Bronchial epithelial cell (primary cell): ENCODE measurements at regions not wholly inside any gene's neighbourhood (a gene's known extent, or its start where the extent isn't known, plus 50 kb on each side); places are given as distances from the start of the nearest gene placed in this dataset.
"Not testable (repeated sequence)": the region's sequence is repeated elsewhere in the genome, so short reads cannot be mapped to it uniquely, and the experiment has no call there.

ENCODE experiments used
- DNase-seq: peaks from one replicate; pipeline ENCODE4 v3.0.0-alpha.2; 2010; ENCODE audit warnings: low read depth
- FAIRE-seq: peaks from 2 replicates; lab custom pipeline; 2011; peaks lifted over from hg19 to GRCh38; lab: Jason Lieb, UNC
- H3K27me3 ChIP-seq: 2 replicates; pipeline ENCODE4 v1.5.1; 2011; ENCODE audit warnings: low read length; ENCODE audit not compliant: control insufficient read depth, insufficient read depth
- H3K36me3 ChIP-seq: 2 replicates; pipeline ENCODE4 v1.5.1; 2011; ENCODE audit warnings: low read length; ENCODE audit not compliant: control insufficient read depth, insufficient read depth
- H3K4me3 ChIP-seq: 2 replicates; pipeline ENCODE4 v1.5.1; 2011; ENCODE audit warnings: mild to moderate bottlenecking, low read depth, low read length, control low read depth
- TF ChIP-seq, protein P1 (sequence below): IDR thresholded peaks from 2 replicates; pipeline ENCODE4 v1.5.1; 2011; ENCODE audit warnings: mild to moderate bottlenecking, moderate library complexity, low read length, control low read depth, inconsistent platforms; ENCODE audit not compliant: insufficient read depth, severe bottlenecking

DNA sequence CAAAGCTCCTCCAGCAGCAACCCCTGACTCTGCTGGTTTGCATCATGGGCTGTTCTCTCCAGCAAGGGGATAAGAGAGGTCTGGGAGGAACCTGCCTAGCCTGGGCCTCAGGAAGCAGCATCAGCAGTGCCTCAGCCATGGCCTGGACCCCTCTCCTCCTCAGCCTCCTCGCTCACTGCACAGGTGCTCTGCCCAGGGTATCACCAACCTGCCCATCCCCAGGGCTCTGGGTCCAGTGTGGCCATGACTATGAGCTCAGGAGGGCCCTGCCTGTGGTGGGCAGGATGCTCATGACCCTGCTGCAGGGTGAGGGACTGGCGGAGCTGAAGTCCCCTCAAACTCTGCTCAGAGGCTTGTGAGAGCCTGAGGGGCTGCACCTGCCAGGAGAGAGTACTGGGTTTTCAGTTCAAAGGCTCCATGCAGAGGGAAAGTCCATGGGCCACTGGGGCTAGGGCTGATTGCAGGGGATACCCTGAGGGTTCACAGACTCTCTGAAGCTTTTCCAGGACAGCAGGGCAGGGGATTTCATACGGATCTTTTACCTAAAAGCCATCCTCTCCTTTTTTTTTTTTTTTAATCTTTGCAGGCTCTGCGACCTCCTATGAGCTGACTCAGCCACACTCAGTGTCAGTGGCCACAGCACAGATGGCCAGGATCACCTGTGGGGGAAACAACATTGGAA is 115.8 kb upstream of the IGLL5 start:
- Histone ChIP-seq H3K36me3 (no peaks in the 10 kb centered on the region), H3K4me3 (no peak overlapping the region), H3K27me3 (peaks cover 5% of the 10 kb centered on the region)
- FAIRE-seq (no peak), DNase-seq (no peak)
- TF ChIP-seq, protein P1, sequence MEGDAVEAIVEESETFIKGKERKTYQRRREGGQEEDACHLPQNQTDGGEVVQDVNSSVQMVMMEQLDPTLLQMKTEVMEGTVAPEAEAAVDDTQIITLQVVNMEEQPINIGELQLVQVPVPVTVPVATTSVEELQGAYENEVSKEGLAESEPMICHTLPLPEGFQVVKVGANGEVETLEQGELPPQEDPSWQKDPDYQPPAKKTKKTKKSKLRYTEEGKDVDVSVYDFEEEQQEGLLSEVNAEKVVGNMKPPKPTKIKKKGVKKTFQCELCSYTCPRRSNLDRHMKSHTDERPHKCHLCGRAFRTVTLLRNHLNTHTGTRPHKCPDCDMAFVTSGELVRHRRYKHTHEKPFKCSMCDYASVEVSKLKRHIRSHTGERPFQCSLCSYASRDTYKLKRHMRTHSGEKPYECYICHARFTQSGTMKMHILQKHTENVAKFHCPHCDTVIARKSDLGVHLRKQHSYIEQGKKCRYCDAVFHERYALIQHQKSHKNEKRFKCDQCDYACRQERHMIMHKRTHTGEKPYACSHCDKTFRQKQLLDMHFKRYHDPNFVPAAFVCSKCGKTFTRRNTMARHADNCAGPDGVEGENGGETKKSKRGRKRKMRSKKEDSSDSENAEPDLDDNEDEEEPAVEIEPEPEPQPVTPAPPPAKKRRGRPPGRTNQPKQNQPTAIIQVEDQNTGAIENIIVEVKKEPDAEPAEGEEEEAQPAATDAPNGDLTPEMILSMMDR: no peak

- TF ChIP-seq, protein P1: no peak
- FAIRE-seq: no peak
- Histone ChIP-seq H3K27me3 (peaks cover 3% of the 10 kb centered on the region), H3K36me3 (no peaks in the 10 kb centered on the region), H3K4me3 (no peak overlapping the region)
- DNase-seq: no peak
These were observed 115.2 kb upstream of the IGLL5 start for GRCh38 chr22:22772396-22772795.

DNA sequence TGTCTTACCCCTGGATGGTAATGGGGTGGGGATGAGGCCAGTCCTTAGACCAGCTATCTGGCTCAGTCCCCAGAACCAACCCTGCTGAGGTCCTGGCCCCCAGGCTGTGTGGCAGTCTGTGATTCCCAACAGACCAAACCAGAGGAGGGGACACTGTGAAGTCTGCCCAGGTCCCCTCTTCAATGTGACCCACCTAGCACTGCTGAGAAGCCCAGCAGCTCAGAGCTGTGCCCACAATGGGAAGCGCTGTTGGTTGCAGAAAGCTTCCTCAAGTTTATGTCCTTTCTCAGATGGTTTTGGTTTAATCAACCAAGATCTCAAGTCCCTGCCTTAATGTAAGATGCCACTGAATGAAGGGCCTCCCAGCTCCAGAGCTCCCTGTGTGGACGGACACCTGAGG is 114.7 kb upstream of the IGLL5 start:
- FAIRE-seq: no peak
- TF ChIP-seq, protein P1: no peak
- H3K27me3 ChIP-seq: peaks cover 2% of the 10 kb centered on the region
- DNase-seq: no peak
- H3K36me3 ChIP-seq: no peaks in the 10 kb centered on the region
- no peak overlapping the region for H3K4me3 ChIP-seq

DNA sequence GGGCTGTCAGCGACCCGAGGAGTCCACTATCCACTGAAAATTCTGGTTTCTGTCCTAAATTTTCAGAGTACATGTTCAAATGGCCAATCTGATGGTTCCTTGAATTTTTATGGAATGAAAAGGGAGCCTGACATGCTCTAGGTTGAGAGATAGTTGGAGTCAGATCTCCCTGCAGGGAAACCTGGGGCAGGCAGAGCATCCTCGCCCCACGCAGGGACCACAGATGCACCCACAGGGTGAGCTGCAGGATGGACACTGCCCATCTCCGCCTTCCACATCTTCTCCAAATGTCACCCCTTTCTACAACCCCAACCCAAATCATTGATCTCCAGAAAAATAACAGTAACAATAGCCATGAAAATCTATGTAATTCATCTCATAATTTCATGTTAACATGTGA is 114.2 kb upstream of the IGLL5 start:
- DNase-seq: no peak
- TF ChIP-seq, protein P1: no peak
- Histone ChIP-seq H3K27me3 (no peaks in the 10 kb centered on the region), H3K4me3 (no peak overlapping the region), H3K36me3 (no peaks in the 10 kb centered on the region)
- FAIRE-seq: no peak

DNA sequence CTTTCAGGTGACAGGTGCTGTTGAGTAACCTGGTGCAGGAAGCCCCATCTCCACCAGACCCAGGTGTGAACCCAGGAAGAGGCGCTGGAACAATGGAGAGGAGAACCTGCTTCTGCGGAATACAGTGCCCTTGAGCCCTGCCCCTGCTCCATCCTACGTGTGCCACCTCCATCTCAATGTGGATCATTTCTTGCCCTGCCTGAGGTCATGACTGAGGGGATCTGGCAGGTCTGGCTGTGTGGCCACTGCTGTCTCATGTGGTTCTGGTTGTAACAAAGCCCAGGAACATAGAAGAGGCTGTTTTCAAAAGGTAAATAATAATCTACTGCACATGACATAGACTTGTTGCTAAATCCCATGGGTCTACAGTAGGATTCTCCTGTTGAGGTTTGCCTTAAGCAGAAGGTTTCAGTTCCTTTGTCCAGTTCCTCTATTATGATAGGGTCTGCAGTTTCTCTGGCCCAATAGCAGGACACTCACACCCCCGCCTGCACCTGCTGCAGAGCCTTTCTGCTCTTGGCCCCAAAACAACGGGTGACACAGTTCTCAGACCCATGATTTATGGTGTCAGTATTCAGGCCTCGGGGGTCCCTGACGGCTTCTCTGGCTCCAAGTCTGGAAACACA is 113.5 kb upstream of the IGLL5 start:
- FAIRE-seq (no peak), DNase-seq (no peak)
- TF ChIP-seq, protein P1: no peak
- no peaks in the 10 kb centered on the region for H3K36me3 ChIP-seq
- H3K27me3 ChIP-seq: no peaks in the 10 kb centered on the region
- no peak overlapping the region for H3K4me3 ChIP-seq

DNA sequence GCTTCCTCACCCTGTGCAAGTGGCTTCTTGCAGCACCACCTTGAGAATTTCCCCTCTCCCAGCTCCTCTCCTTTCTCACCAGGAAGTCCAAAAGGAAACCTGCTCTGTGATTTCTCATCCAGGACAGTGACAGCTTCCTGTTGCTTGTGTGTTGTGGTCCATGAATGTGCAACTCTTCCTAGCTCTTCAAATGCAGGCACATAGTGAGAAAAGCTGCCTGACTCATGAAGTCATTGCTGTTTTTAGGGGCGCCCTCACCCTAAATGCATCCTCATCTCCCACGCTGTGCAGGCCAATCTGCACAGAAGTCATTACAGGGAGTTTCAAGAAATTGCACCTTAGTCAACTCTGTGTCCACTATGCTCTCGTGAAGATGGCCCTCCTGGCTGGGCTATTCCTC is 112.9 kb upstream of the IGLL5 start:
- H3K27me3 ChIP-seq, H3K4me3 ChIP-seq, DNase-seq, H3K36me3 ChIP-seq: not testable (repeated sequence)
- FAIRE-seq: peak; percentile 47
